Panc1 (cell line): ENCODE measurements at regions not wholly inside any gene's neighbourhood (a gene's known extent, or its start where the extent isn't known, plus 50 kb on each side); places are given as distances from the start of the nearest gene placed in this dataset.

Experiments
- CTCF ChIP-seq: fragments of 450-650 bp; IDR thresholded peaks from 2 replicates; pipeline ENCODE4 v1.5.1; 2017; ENCODE audit warnings: mild to moderate bottlenecking
- POLR2AphosphoS5 ChIP-seq: IDR thresholded peaks from 2 replicates; pipeline ENCODE4 v1.6.1; 2012; ENCODE audit warnings: mild to moderate bottlenecking, low read depth, low read length, moderate library complexity
- REST ChIP-seq, 2 experiments: IDR thresholded peaks; 2 replicates each; pipeline ENCODE4 v1.6.1; 2011 to 2012; ENCODE audit warnings: low read depth in 2 of 2, control low read depth in 1 of 2, low read length in 1 of 2, mild to moderate bottlenecking in 1 of 2, moderate library complexity in 1 of 2; ENCODE audit not compliant: insufficient read depth in 1 of 2
- SIN3A ChIP-seq: IDR thresholded peaks from 2 replicates; pipeline ENCODE4 v1.6.1; 2012; ENCODE audit warnings: low read depth, mild to moderate bottlenecking, low read length, moderate library complexity, borderline replicate concordance; ENCODE audit not compliant: insufficient read depth
- TCF7L2 ChIP-seq: IDR thresholded peaks from 2 replicates; pipeline ENCODE4 v1.6.1; 2011; ENCODE audit warnings: mild to moderate bottlenecking, low read depth, low read length, inconsistent platforms

- no peak for TF ChIP-seq CTCF
- TF ChIP-seq SIN3A: no peak
- TF ChIP-seq POLR2AphosphoS5: no peak
- TF ChIP-seq TCF7L2: no peak
- no peak for TF ChIP-seq REST (IDR thresholded peaks at IDR 0.05; ENCODE audit: insufficient read depth in 1 of 2, low read depth in 2 of 2, low read length in 1 of 2)
Observed at GRCh38 chr1:243917863-243918565, 68.0 kb upstream of the AKT3 start.
